Transverse colon (tissue), 3 donors: ENCODE measurements at regions not wholly inside any gene's neighbourhood (a gene's known extent, or its start where the extent isn't known, plus 50 kb on each side); places are given as distances from the start of the nearest gene placed in this dataset.

Experiments used
- EP300 ChIP-seq: sonication (generic); formaldehyde crosslinking; IDR thresholded peaks from one replicate; pipeline ENCODE4 v1.6.1; 2017; ENCODE audit warnings: antibody characterized with exemption, low read depth
- POLR2A ChIP-seq: fragments of 450-650 bp; IDR thresholded peaks from one replicate; pipeline ENCODE4 v1.6.1; 2016; ENCODE audit warnings: antibody characterized with exemption, mild to moderate bottlenecking, moderate library complexity
- TF ChIP-seq, protein P1 (sequence below), 5 experiments: fragments of 200-600 bp in 3 of 5; fragments of 450-650 bp in 2 of 5; sonication (generic) in 3 of 5; IDR thresholded peaks; 1 replicate in 2 of 5; 2 replicates in 3 of 5; pipeline ENCODE4 v1.5.1; 2016 to 2017; ENCODE audit warnings: antibody characterized with exemption in 5 of 5, inconsistent platforms in 3 of 5, mild to moderate bottlenecking in 2 of 5, moderate library complexity in 1 of 5

DNA sequence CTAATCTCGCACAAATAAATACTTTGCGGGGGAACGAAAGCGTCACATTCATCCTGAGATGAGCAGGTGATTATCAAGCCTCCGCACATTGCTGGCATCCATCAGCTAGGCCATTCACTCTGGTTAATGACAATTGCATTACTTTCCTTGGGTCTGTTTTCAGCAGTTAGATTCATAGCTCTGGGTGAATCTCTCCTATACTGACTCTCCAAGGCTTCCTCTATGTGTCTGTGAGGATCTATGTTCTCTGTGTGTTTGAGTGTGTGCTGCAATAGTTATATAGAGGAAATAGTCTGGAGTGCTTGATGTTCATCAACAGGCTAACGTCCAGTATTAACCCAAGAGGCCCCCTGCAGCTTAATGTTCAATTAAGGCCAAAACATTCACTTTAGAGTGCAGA is 133.0 kb upstream of the CTTNBP2NL start:
- no peak for TF ChIP-seq POLR2A
- TF ChIP-seq, protein P1, sequence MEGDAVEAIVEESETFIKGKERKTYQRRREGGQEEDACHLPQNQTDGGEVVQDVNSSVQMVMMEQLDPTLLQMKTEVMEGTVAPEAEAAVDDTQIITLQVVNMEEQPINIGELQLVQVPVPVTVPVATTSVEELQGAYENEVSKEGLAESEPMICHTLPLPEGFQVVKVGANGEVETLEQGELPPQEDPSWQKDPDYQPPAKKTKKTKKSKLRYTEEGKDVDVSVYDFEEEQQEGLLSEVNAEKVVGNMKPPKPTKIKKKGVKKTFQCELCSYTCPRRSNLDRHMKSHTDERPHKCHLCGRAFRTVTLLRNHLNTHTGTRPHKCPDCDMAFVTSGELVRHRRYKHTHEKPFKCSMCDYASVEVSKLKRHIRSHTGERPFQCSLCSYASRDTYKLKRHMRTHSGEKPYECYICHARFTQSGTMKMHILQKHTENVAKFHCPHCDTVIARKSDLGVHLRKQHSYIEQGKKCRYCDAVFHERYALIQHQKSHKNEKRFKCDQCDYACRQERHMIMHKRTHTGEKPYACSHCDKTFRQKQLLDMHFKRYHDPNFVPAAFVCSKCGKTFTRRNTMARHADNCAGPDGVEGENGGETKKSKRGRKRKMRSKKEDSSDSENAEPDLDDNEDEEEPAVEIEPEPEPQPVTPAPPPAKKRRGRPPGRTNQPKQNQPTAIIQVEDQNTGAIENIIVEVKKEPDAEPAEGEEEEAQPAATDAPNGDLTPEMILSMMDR (IDR thresholded peaks at IDR 0.05) = no peak
- TF ChIP-seq EP300 = no peak
